ENCODE measurements at regions not wholly inside any gene's neighbourhood (a gene's known extent, or its start where the extent isn't known, plus 50 kb on each side); places are given as distances from the start of the nearest gene placed in this dataset.
"Not testable (repeated sequence)": the region's sequence is repeated elsewhere in the genome, so short reads cannot be mapped to it uniquely, and the experiment has no call there.

DNA sequence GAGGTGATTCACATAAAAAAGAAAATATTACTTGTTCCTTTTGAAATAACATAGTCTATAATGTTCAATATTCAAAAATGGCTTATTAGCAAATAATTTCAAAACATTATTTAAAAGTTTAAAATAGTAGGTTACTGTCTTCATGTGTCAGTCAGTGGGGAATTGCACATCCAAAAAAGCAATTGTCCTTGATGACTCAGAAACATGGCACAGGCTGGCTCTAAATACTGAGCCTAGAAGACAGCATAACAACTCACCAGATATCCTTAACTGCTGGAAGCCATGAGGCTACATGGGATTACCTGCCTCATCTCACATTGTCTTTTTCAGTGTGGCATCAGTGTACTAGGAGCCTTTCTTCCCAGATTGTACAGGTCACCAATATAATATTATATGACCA, 439.5 kb upstream of the RGMB start:
- Mint-ChIP-seq H3K4me1 (no peaks in the 10 kb centered on the region), H3K27me3 (no peaks in the 10 kb centered on the region), H3K27ac (no peak overlapping the region), H3K4me3 (no peak overlapping the region), H3K36me3 (ENCODE audit: low read depth) (no peaks in the 10 kb centered on the region)
- no peak for DNase-seq
- no peak for ATAC-seq
- no peaks in the 10 kb centered on the region for H3K9me3 ChIP-seq (ENCODE audit: control insufficient read depth, low read length, poor library complexity, severe bottlenecking)

GRCh38 chr5:98334946-98335345, 438.5 kb upstream of the RGMB start:
- no peaks in the 10 kb centered on the region for H3K9me3 ChIP-seq (ENCODE audit: control insufficient read depth, low read length, poor library complexity, severe bottlenecking)
- Mint-ChIP-seq H3K4me3 (no peak overlapping the region), H3K36me3 (ENCODE audit: low read depth) (no peaks in the 10 kb centered on the region), H3K4me1 (no peaks in the 10 kb centered on the region), H3K27me3 (no peaks in the 10 kb centered on the region), H3K27ac (no peak overlapping the region)
- no peak for DNase-seq
- no peak for ATAC-seq

- ATAC-seq (no peak), DNase-seq (no peak)
- Mint-ChIP-seq H3K4me1 (no peaks in the 10 kb centered on the region), H3K36me3 (ENCODE audit: low read depth) (no peaks in the 10 kb centered on the region), H3K27ac (no peak overlapping the region), H3K27me3 (no peaks in the 10 kb centered on the region), H3K4me3 (no peak overlapping the region)
- H3K9me3 ChIP-seq (ENCODE audit: control insufficient read depth, low read length, poor library complexity, severe bottlenecking), result no peaks in the 10 kb centered on the region
Observed at GRCh38 chr5:98339141-98339848, 434.2 kb upstream of the RGMB start.

DNA sequence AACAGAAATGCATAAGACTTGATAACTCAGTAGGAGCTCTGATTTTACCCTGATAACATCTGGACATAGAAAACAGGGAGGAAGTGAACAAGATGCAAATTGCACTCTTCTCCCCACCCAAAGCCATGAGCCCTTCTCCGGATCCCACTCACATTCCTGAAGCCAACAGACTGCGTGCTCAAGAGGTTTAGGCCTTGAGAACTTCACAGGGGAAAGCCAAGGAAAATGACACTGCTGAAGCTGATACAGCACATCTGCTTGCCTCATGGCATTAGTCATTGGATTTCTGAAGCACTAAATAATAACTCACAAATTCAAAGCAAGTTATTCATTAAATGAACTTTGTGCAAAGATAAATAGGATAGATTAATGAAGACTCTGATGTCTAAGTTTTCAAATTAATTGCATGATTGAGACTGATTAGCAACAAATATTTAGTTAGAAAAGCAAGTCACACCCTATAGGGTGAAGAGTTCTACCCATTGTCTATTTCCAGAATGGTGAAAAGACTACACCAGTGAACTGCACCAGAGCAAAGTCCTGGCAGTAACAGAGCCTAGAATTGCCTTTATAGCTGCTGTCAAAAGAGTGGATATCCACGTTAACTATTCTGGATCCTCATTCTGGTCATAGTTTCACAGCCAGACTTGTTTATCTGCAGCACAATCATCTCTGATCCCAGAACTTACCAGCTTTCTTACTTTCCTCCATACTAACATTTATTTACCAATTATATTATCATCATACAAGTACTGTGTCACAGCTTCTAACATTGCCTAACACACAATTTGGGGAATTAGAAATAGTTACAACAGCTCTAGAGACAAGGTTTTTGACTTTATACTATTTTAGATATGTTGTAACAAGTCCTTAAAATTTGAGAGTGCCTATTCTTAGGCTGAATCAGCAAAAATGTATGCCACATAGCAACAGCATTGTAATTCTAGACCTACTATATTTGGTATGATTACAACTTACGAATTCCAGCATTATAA, 432.1 kb upstream of the RGMB start:
- no peak for ATAC-seq
- no peak overlapping the region for H3K4me3 Mint-ChIP-seq
- H3K9me3 ChIP-seq (ENCODE audit: control insufficient read depth, low read length, poor library complexity, severe bottlenecking), result no peaks in the 10 kb centered on the region
- no peaks in the 10 kb centered on the region for H3K27me3 Mint-ChIP-seq
- no peaks in the 10 kb centered on the region for H3K36me3 Mint-ChIP-seq (ENCODE audit: low read depth)
- no peaks in the 10 kb centered on the region for H3K4me1 Mint-ChIP-seq
- no peak overlapping the region for H3K27ac Mint-ChIP-seq
- DNase-seq, result no peak

DNA sequence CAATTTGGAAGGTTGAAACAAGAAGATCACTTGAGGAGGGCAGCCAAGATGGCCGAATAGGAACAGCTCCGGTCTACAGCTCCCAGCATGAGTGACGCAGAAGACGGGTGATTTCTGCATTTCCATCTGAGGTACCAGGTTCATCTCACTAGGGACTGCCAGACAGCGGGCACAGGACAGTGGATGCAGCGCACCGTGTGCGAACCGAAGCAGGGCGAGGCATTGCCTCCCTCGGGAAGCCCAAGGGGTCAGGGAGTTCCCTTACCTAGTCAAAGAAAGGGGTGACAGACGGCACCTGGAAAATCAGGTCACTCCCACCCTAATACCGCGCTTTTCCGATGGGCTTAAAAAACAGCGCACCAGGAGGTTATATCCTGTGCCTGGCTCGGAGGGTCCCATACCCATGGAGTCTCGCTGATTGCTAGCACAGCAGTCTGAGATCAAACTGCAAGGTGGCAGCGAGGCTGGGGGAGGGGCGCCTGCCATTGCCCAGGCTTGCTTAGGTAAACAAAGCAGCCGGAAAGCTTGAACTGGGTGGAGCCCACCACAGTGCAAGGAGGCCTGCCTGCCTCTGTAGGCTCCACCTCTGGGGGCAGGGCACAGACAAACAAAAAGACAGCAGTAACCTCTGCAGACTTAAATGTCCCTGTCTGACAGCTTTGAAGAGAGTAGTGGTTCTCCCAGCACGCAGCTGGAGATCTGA, 430.4 kb upstream of the RGMB start:
- not testable (repeated sequence) for ATAC-seq; H3K27ac Mint-ChIP-seq; H3K36me3 Mint-ChIP-seq (ENCODE audit: low read depth); H3K4me3 Mint-ChIP-seq; DNase-seq; H3K4me1 Mint-ChIP-seq; H3K27me3 Mint-ChIP-seq; H3K9me3 ChIP-seq (ENCODE audit: control insufficient read depth, low read length, poor library complexity, severe bottlenecking)

GRCh38 chr5:98349251-98349989, 424.0 kb upstream of the RGMB start:
- H3K9me3 ChIP-seq (ENCODE audit: control insufficient read depth, low read length, poor library complexity, severe bottlenecking), result no peaks in the 10 kb centered on the region
- ATAC-seq, result no peak
- H3K27ac Mint-ChIP-seq, result no peak overlapping the region
- DNase-seq, result no peak
- H3K36me3 Mint-ChIP-seq (ENCODE audit: low read depth), result no peaks in the 10 kb centered on the region
- H3K27me3 Mint-ChIP-seq, result no peaks in the 10 kb centered on the region
- H3K4me1 Mint-ChIP-seq, result peaks cover 2% of the 10 kb centered on the region
- H3K4me3 Mint-ChIP-seq, result peak overlapping the region; percentile 43

- ATAC-seq (no peak), DNase-seq (no peak)
- H3K4me1 Mint-ChIP-seq, result peaks cover 4% of the 10 kb centered on the region
- no peak overlapping the region for H3K4me3 Mint-ChIP-seq
- H3K27ac Mint-ChIP-seq, result no peak overlapping the region
- H3K27me3 Mint-ChIP-seq, result no peaks in the 10 kb centered on the region
- no peaks in the 10 kb centered on the region for H3K9me3 ChIP-seq (ENCODE audit: control insufficient read depth, low read length, poor library complexity, severe bottlenecking)
- no peaks in the 10 kb centered on the region for H3K36me3 Mint-ChIP-seq (ENCODE audit: low read depth)
Observed at GRCh38 chr5:98349990-98350365, 423.5 kb upstream of the RGMB start.

DNA sequence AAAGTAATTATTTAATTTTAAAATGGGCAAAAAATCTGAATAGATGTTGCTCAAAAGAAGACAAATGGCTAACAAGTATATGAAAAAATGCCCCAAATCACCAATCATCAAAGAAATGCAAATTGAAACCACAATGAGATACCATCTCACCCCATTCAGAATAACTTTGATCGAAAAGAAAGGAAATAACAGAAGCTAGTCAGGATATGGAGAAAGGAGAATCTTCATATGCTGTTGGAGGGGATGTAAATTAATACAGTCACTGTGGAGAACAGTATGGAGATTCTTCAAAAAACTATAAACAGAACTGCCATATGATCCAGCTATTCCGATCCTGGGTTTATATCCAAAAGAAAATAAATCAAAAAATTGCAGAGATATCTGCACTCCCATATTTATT, 418.5 kb upstream of the RGMB start:
- Mint-ChIP-seq H3K4me3 (no peak overlapping the region), H3K36me3 (ENCODE audit: low read depth) (no peaks in the 10 kb centered on the region), H3K27me3 (no peaks in the 10 kb centered on the region), H3K27ac (no peak overlapping the region), H3K4me1 (peaks cover 4% of the 10 kb centered on the region)
- no peak for DNase-seq
- no peaks in the 10 kb centered on the region for H3K9me3 ChIP-seq (ENCODE audit: control insufficient read depth, low read length, poor library complexity, severe bottlenecking)
- ATAC-seq, result no peak

GRCh38 chr5:98360548-98360947, 412.9 kb upstream of the RGMB start:
- H3K4me3 Mint-ChIP-seq, result no peak overlapping the region
- ATAC-seq (no peak), DNase-seq (no peak)
- H3K36me3 Mint-ChIP-seq (ENCODE audit: low read depth), result no peaks in the 10 kb centered on the region
- H3K27ac Mint-ChIP-seq, result no peak overlapping the region
- no peaks in the 10 kb centered on the region for H3K4me1 Mint-ChIP-seq
- H3K27me3 Mint-ChIP-seq, result peaks cover 5% of the 10 kb centered on the region
- H3K9me3 ChIP-seq (ENCODE audit: control insufficient read depth, low read length, poor library complexity, severe bottlenecking), result no peaks in the 10 kb centered on the region

DNA sequence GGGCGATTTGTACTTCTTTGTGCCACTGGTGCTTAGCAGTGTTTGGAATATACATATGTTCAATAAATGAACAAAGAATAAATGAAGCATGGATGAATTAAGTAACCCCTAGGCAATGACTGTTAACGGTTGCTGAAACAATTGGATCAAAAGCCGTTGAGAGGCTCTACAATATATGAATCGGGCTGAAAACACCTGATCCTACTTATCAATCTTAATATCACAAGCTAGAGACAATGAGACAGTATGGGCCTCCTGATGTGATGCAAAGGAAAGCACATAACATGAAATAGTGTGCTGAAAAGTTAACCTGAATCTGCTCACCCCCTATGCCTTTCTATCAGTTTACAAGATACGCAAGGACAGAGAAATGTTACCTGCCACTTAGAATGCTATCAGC, 410.3 kb upstream of the RGMB start:
- no peak for DNase-seq

GRCh38 chr5:98364549-98364948, 408.9 kb upstream of the RGMB start:
- no peak for DNase-seq
- H3K4me3 Mint-ChIP-seq, result no peak overlapping the region
- no peaks in the 10 kb centered on the region for H3K9me3 ChIP-seq (ENCODE audit: control insufficient read depth, low read length, poor library complexity, severe bottlenecking)
- H3K27me3 Mint-ChIP-seq, result peaks cover 5% of the 10 kb centered on the region
- H3K36me3 Mint-ChIP-seq (ENCODE audit: low read depth), result no peaks in the 10 kb centered on the region
- ATAC-seq, result no peak
- H3K4me1 Mint-ChIP-seq, result no peaks in the 10 kb centered on the region
- H3K27ac Mint-ChIP-seq, result no peak overlapping the region

More for the DNA sequence above, 410.3 kb upstream of the RGMB start:
- Mint-ChIP-seq H3K27ac (no peak overlapping the region), H3K36me3 (ENCODE audit: low read depth) (no peaks in the 10 kb centered on the region), H3K4me1 (no peaks in the 10 kb centered on the region), H3K27me3 (peaks cover 5% of the 10 kb centered on the region), H3K4me3 (no peak overlapping the region)
- ATAC-seq, result no peak
- no peaks in the 10 kb centered on the region for H3K9me3 ChIP-seq (ENCODE audit: control insufficient read depth, low read length, poor library complexity, severe bottlenecking)

GRCh38 chr5:98365126-98365525, 408.3 kb upstream of the RGMB start:
- Mint-ChIP-seq H3K36me3 (ENCODE audit: low read depth) (no peaks in the 10 kb centered on the region), H3K4me1 (no peaks in the 10 kb centered on the region), H3K4me3 (no peak overlapping the region), H3K27me3 (peaks cover 5% of the 10 kb centered on the region), H3K27ac (no peak overlapping the region)
- no peaks in the 10 kb centered on the region for H3K9me3 ChIP-seq (ENCODE audit: control insufficient read depth, low read length, poor library complexity, severe bottlenecking)
- no peak for DNase-seq
- ATAC-seq, result no peak

GRCh38 chr5:98368141-98368540, 405.3 kb upstream of the RGMB start:
- Mint-ChIP-seq H3K4me3 (no peak overlapping the region), H3K36me3 (ENCODE audit: low read depth) (no peaks in the 10 kb centered on the region), H3K4me1 (no peaks in the 10 kb centered on the region), H3K27ac (no peak overlapping the region), H3K27me3 (peaks cover 5% of the 10 kb centered on the region)
- DNase-seq (no peak), ATAC-seq (no peak)
- no peaks in the 10 kb centered on the region for H3K9me3 ChIP-seq (ENCODE audit: control insufficient read depth, low read length, poor library complexity, severe bottlenecking)
